ENCODE measurements at regions not wholly inside any gene's neighbourhood (a gene's known extent, or its start where the extent isn't known, plus 50 kb on each side); places are given as distances from the start of the nearest gene placed in this dataset.
A peak's percentile ranks its signal among the peaks of the same experiment; 100 is the strongest.

DNA sequence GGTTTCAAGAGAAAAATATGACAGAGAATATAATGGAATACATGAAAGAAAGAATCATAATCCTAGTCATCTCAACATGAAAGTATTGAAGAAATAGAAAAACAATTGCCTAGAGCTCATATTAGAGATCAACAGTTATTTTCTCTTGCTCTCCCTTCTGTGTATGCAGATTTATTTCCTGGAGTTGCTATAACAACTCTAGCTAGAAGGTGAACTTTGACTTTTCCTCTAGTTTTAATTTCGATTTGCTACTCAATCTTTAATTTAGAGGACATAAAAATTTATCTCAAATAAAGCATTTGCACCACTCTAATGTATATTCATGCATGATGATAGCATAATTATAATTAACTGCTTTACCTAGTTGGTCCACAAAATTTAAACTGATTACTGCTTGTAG, 84.6 kb upstream of the PICALM start:
- 30 to 40% methylated on average over 1 of the region's 1 CpG for WGBS, 2 donors
- Histone ChIP-seq H3K4me3 (no peak overlapping the region), H3K27me3 (no peaks in the 10 kb centered on the region), H3K27ac (peak overlapping the region in 1 of 4 donors; percentile 3), H3K36me3 (replicated peaks in 1 of 2; ENCODE audit: insufficient read depth in 1 of 2, low read depth in 2 of 2) (no peaks in the 10 kb centered on the region), H3K4me1 (peaks cover 16% of the 10 kb centered on the region), H3K9me3 (no peaks in the 10 kb centered on the region)
- no peak for DNase-seq
- intact Hi-C loops (cut with DNase I): no loop called here
- TF ChIP-seq, protein P1, sequence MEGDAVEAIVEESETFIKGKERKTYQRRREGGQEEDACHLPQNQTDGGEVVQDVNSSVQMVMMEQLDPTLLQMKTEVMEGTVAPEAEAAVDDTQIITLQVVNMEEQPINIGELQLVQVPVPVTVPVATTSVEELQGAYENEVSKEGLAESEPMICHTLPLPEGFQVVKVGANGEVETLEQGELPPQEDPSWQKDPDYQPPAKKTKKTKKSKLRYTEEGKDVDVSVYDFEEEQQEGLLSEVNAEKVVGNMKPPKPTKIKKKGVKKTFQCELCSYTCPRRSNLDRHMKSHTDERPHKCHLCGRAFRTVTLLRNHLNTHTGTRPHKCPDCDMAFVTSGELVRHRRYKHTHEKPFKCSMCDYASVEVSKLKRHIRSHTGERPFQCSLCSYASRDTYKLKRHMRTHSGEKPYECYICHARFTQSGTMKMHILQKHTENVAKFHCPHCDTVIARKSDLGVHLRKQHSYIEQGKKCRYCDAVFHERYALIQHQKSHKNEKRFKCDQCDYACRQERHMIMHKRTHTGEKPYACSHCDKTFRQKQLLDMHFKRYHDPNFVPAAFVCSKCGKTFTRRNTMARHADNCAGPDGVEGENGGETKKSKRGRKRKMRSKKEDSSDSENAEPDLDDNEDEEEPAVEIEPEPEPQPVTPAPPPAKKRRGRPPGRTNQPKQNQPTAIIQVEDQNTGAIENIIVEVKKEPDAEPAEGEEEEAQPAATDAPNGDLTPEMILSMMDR (IDR thresholded peaks at IDR 0.05): no peak
- no peak for TF ChIP-seq POLR2A (IDR thresholded peaks at IDR 0.05)
- no peak for ATAC-seq

DNA sequence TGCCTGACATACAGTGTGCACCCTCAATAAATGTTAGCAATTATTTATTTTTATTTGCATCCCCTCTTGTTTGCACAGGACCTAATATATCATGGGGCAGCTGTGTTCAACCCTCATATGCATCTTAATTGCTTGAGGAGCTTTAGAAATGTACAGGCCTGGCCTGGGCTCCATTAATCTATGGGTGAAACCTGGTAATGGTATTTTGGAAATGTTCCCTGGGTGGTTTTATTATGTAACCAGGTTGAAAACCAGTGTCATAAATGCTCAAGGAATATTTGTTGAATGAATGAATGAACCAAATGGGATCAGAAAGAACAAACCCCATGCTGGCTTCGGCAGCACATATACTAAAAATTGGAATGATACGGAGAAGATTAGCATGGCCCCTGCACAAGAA, 84.0 kb upstream of the PICALM start:
- Histone ChIP-seq H3K27me3 (no peaks in the 10 kb centered on the region), H3K36me3 (replicated peaks in 1 of 2; ENCODE audit: insufficient read depth in 1 of 2, low read depth in 2 of 2) (no peaks in the 10 kb centered on the region), H3K27ac (peak overlapping the region in 3 of 4 donors; percentile 69 to 76 (median 75)), H3K4me1 (peaks cover 16% of the 10 kb centered on the region), H3K9me3 (no peaks in the 10 kb centered on the region), H3K4me3 (no peak overlapping the region)
- DNase-seq (no peak), ATAC-seq (no peak)
- intact Hi-C loops (cut with DNase I): no loop called here
- WGBS, 2 donors: 92 to 96% methylated on average over 2 of the region's 2 CpGs
- no peak for TF ChIP-seq POLR2A (IDR thresholded peaks at IDR 0.05)
- TF ChIP-seq, protein P1 (IDR thresholded peaks at IDR 0.05): no peak

- ATAC-seq: peak; percentile 79
- Histone ChIP-seq H3K27me3 (no peaks in the 10 kb centered on the region), H3K36me3 (replicated peaks in 1 of 2; ENCODE audit: insufficient read depth in 1 of 2, low read depth in 2 of 2) (no peaks in the 10 kb centered on the region), H3K9me3 (no peaks in the 10 kb centered on the region), H3K4me1 (peaks cover 16% of the 10 kb centered on the region), H3K4me3 (no peak overlapping the region), H3K27ac (peak overlapping the region in 3 of 4 donors; percentile 69 to 76 (median 75))
- peak in 2 of 4 donors; percentile 18 to 34 for DNase-seq
- 24 to 25% methylated on average over 2 of the region's 2 CpGs for WGBS, 2 donors
- intact Hi-C loops (cut with DNase I): no loop called here
- TF ChIP-seq, protein P1 (IDR thresholded peaks at IDR 0.05): no peak
- no peak for TF ChIP-seq POLR2A (IDR thresholded peaks at IDR 0.05)
Measured at GRCh38 chr11:86152006-86152862, 83.3 kb upstream of the PICALM start.

GRCh38 chr11:86151174-86152005, 82.5 kb upstream of the PICALM start:
- H3K27ac ChIP-seq: peak overlapping the region; percentile 53 to 76 (median 72)
- no peak overlapping the region for H3K4me3 ChIP-seq
- intact Hi-C loops (cut with DNase I): no loop called here
- no peaks in the 10 kb centered on the region for H3K9me3 ChIP-seq
- TF ChIP-seq POLR2A (IDR thresholded peaks at IDR 0.05): no peak
- TF ChIP-seq, protein P1 (IDR thresholded peaks at IDR 0.05): no peak
- H3K36me3 ChIP-seq (replicated peaks in 1 of 2; ENCODE audit: insufficient read depth in 1 of 2, low read depth in 2 of 2): no peaks in the 10 kb centered on the region
- H3K27me3 ChIP-seq: no peaks in the 10 kb centered on the region
- DNase-seq: peak in 2 of 4 donors; percentile 25 to 29
- peaks cover 22% of the 10 kb centered on the region for H3K4me1 ChIP-seq
- ATAC-seq: peak; percentile 60
- 21 to 24% methylated on average over 3 of the region's 3 CpGs for WGBS, 2 donors
